ENCODE measurements at regions not wholly inside any gene's neighbourhood (a gene's known extent, or its start where the extent isn't known, plus 50 kb on each side); places are given as distances from the start of the nearest gene placed in this dataset.

DNA sequence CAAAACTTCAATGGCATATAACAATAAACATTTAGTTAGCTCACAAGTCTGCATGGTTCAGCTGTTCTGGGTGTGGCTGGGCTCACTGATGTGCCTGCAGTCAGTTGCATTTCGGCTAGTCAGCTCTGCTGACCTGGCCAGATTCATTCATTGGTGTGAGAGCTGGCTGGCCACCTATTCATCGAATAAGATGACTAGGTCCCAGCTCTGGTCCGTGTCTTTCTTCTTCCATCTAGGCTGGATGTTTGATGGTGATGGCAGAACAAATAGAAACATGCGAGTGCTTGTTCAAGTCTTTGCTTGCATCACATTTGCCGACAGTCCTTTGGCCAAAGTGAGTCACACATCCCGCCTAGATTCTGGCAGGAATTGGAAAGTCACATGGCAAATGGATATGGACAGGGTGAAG is 203.3 kb upstream of the CRY1 start:
- no peak overlapping the region for H2BK12ac ChIP-seq (ENCODE audit: low read depth, low read length)
- no peak overlapping the region for H3K23ac ChIP-seq (ENCODE audit: insufficient read length)
- TF ChIP-seq CBX8 (IDR thresholded peaks at IDR 0.05; ENCODE audit: borderline replicate concordance, low read depth, low read length) (no peak), SAP30 (IDR thresholded peaks at IDR 0.05; ENCODE audit: insufficient read depth, insufficient replicate concordance, low read length) (no peak), NRF1 (IDR thresholded peaks at IDR 0.05; ENCODE audit: low read depth, low read length) (no peak), GABPA (IDR thresholded peaks at IDR 0.05; ENCODE audit: borderline replicate concordance, insufficient read depth, low read length) (no peak), EZH2 (IDR thresholded peaks at IDR 0.05; ENCODE audit: low read depth, low read length, severe bottlenecking) (no peak), TAF1 (IDR thresholded peaks at IDR 0.05; ENCODE audit: low read depth, low read length) (no peak), BCL11A (IDR thresholded peaks at IDR 0.05; ENCODE audit: low read depth in 2 of 2, low read length in 2 of 2) (no peak), ZNF274 (IDR thresholded peaks at IDR 0.05; ENCODE audit: borderline replicate concordance, extremely low read depth, low read length) (no peak), SP4 (IDR thresholded peaks at IDR 0.05; ENCODE audit: low read length) (no peak), HDAC2 (IDR thresholded peaks at IDR 0.05; ENCODE audit: borderline replicate concordance in 1 of 2, low read depth in 2 of 2, low read length in 2 of 2) (no peak), CREB1 (IDR thresholded peaks at IDR 0.05) (no peak)
- TF ChIP-seq, protein P1, sequence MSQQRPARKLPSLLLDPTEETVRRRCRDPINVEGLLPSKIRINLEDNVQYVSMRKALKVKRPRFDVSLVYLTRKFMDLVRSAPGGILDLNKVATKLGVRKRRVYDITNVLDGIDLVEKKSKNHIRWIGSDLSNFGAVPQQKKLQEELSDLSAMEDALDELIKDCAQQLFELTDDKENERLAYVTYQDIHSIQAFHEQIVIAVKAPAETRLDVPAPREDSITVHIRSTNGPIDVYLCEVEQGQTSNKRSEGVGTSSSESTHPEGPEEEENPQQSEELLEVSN (IDR thresholded peaks at IDR 0.05), result no peak
- no peak overlapping the region for H3K56ac ChIP-seq (replicated peaks; ENCODE audit: insufficient read length, low read depth, low read length)
- no peaks in the 10 kb centered on the region for H4K20me1 ChIP-seq (replicated peaks in 1 of 2; ENCODE audit: control insufficient read depth in 1 of 2, insufficient read depth in 2 of 2, low read length in 2 of 2)
- no peak overlapping the region for H2BK15ac ChIP-seq (ENCODE audit: low read length)
- H4K5ac ChIP-seq (ENCODE audit: insufficient read length, low read depth, low read length), result no peak overlapping the region
- H3K36me3 ChIP-seq (ENCODE audit: control insufficient read depth in 2 of 4, insufficient read depth in 4 of 4, low read length in 3 of 4), result no peaks in the 10 kb centered on the region
- no peak overlapping the region for H3K4me2 ChIP-seq (ENCODE audit: insufficient read depth in 1 of 2, low read depth in 2 of 2, low read length in 2 of 2)
- no peaks in the 10 kb centered on the region for H3K4me1 ChIP-seq (replicated peaks in 1 of 4; ENCODE audit: control insufficient read depth in 3 of 4, insufficient read depth in 4 of 4, low read length in 3 of 4)
- no peak overlapping the region for H3K9ac ChIP-seq (replicated peaks in 1 of 4; ENCODE audit: extremely low read depth in 1 of 4, low read depth in 3 of 4, low read length in 3 of 4)
- FAIRE-seq (no peak), DNase-seq (ENCODE audit: low read depth in 1 of 2, low spot score in 2 of 2) (no peak)
- no peaks in the 10 kb centered on the region for H3K79me2 ChIP-seq (ENCODE audit: control insufficient read depth in 1 of 2, insufficient read depth in 2 of 2, low read length in 2 of 2)
- CTCF ChIA-PET (ENCODE audit: partially characterized antibody), result interaction anchor here (0.7 to 1.9 kb wide), 7 partner anchors 8 to 231 kb away, joined by 3 to 6 read pairs (median 3); no protein-coding TSS in a partner anchor
- no peaks in the 10 kb centered on the region for H3K23me2 ChIP-seq (ENCODE audit: low read depth, low read length)
- H3K4ac ChIP-seq (replicated peaks; ENCODE audit: insufficient read length, low read depth, low read length), result no peak overlapping the region
- no peak overlapping the region for H3K4me3 ChIP-seq (ENCODE audit: extremely low read depth in 1 of 4, insufficient read depth in 2 of 4, low read depth in 3 of 4, low read length in 4 of 4)
- no peak overlapping the region for H3K18ac ChIP-seq (ENCODE audit: extremely low read depth, low read length)
- WGBS, 2 experiments (ENCODE audit: extremely low coverage in 1 of 2, insufficient coverage in 1 of 2, insufficient read length in 1 of 2, insufficient replicate concordance in 2 of 2, low coverage in 1 of 2, low lambda C conversion rate in 2 of 2, missing lambda C conversion rate in 1 of 2), result 92% methylated on average over 6 of the region's 6 CpGs; no CpG with 5 or more reads in 1 of the 2 experiments
- no peaks in the 10 kb centered on the region for H3K27me3 ChIP-seq (replicated peaks in 1 of 4; ENCODE audit: control insufficient read depth in 3 of 4, extremely low read depth in 1 of 4, insufficient read depth in 3 of 4, low read length in 3 of 4)
- H4K91ac ChIP-seq (replicated peaks; ENCODE audit: insufficient read length, low read length), result no peak overlapping the region
- H3K14ac ChIP-seq (ENCODE audit: insufficient read length), result no peak overlapping the region
- no peak overlapping the region for H3K27ac ChIP-seq (ENCODE audit: low read depth, low read length)
- H3K79me1 ChIP-seq (ENCODE audit: low read depth, low read length), result no peaks in the 10 kb centered on the region
- no peak overlapping the region for H2BK120ac ChIP-seq (replicated peaks; ENCODE audit: low read depth, low read length)
- no peak overlapping the region for H4K8ac ChIP-seq (ENCODE audit: extremely low read depth, insufficient read depth, low read length)
- H2AK5ac ChIP-seq (ENCODE audit: low read depth, low read length), result no peak overlapping the region
- no peak overlapping the region for H2BK20ac ChIP-seq (ENCODE audit: low read length)
- no peaks in the 10 kb centered on the region for H3K9me3 ChIP-seq (ENCODE audit: insufficient read depth in 2 of 2, low read depth in 1 of 2, low read length in 1 of 2)
- H2AFZ ChIP-seq (ENCODE audit: low read length), result no peak overlapping the region
- POLR2A ChIA-PET (ENCODE audit: partially characterized antibody), result no interaction called here
- no peak overlapping the region for H2BK5ac ChIP-seq (ENCODE audit: low read depth, low read length)

Data from H1 (cell line).